ENCODE measurements at regions not wholly inside any gene's neighbourhood (a gene's known extent, or its start where the extent isn't known, plus 50 kb on each side); places are given as distances from the start of the nearest gene placed in this dataset.
A peak's percentile ranks its signal among the peaks of the same experiment; 100 is the strongest.

GRCh38 chr13:87078947-87079795 lies 592.0 kb upstream of the SLITRK5 start:
- in situ Hi-C loops (cut with HindIII; ENCODE audit: low pct_unique_long_range_greater_than_20kb, low sequenced_read_pairs) = no loop called here
- DNase-seq (ENCODE audit: low read depth, low spot score) = no peak

- in situ Hi-C loops (cut with HindIII; ENCODE audit: low pct_unique_long_range_greater_than_20kb, low sequenced_read_pairs) = no loop called here
- DNase-seq (ENCODE audit: low read depth, low spot score) = no peak
Observed at GRCh38 chr13:87080100-87080779, 590.9 kb upstream of the SLITRK5 start.

GRCh38 chr13:87084192-87084591 lies 587.0 kb upstream of the SLITRK5 start:
- in situ Hi-C loops (cut with HindIII; ENCODE audit: low pct_unique_long_range_greater_than_20kb, low sequenced_read_pairs) = no loop called here
- DNase-seq (ENCODE audit: low read depth, low spot score) = no peak

GRCh38 chr13:87087741-87088140 lies 583.4 kb upstream of the SLITRK5 start:
- DNase-seq (ENCODE audit: low read depth, low spot score) = no peak
- in situ Hi-C loops (cut with HindIII; ENCODE audit: low pct_unique_long_range_greater_than_20kb, low sequenced_read_pairs) = no loop called here

GRCh38 chr13:87089391-87089790 lies 581.8 kb upstream of the SLITRK5 start:
- in situ Hi-C loops (cut with HindIII; ENCODE audit: low pct_unique_long_range_greater_than_20kb, low sequenced_read_pairs) = no loop called here
- DNase-seq (ENCODE audit: low read depth, low spot score) = no peak

GRCh38 chr13:87093399-87093798 lies 577.8 kb upstream of the SLITRK5 start:
- no peak for DNase-seq (ENCODE audit: low read depth, low spot score)
- in situ Hi-C loops (cut with HindIII; ENCODE audit: low pct_unique_long_range_greater_than_20kb, low sequenced_read_pairs) = no loop called here

GRCh38 chr13:87094646-87095045 lies 576.5 kb upstream of the SLITRK5 start:
- in situ Hi-C loops (cut with HindIII; ENCODE audit: low pct_unique_long_range_greater_than_20kb, low sequenced_read_pairs) = no loop called here

GRCh38 chr13:87100431-87100830 lies 570.7 kb upstream of the SLITRK5 start:
- no peak for DNase-seq (ENCODE audit: low read depth, low spot score)
- in situ Hi-C loops (cut with HindIII; ENCODE audit: low pct_unique_long_range_greater_than_20kb, low sequenced_read_pairs) = no loop called here

More at GRCh38 chr13:87094646-87095045, 576.5 kb upstream of the SLITRK5 start:
- DNase-seq (ENCODE audit: low read depth, low spot score) = no peak

GRCh38 chr13:87107651-87108050 lies 563.5 kb upstream of the SLITRK5 start:
- no peak for DNase-seq (ENCODE audit: low read depth, low spot score)
- in situ Hi-C loops (cut with HindIII; ENCODE audit: low pct_unique_long_range_greater_than_20kb, low sequenced_read_pairs) = no loop called here

GRCh38 chr13:87120476-87120875 lies 550.7 kb upstream of the SLITRK5 start:
- in situ Hi-C loops (cut with HindIII; ENCODE audit: low pct_unique_long_range_greater_than_20kb, low sequenced_read_pairs) = no loop called here

GRCh38 chr13:87122551-87122950 lies 548.6 kb upstream of the SLITRK5 start:
- in situ Hi-C loops (cut with HindIII; ENCODE audit: low pct_unique_long_range_greater_than_20kb, low sequenced_read_pairs) = no loop called here
- no peak for DNase-seq (ENCODE audit: low read depth, low spot score)

More at GRCh38 chr13:87120476-87120875, 550.7 kb upstream of the SLITRK5 start:
- DNase-seq (ENCODE audit: low read depth, low spot score) = no peak

GRCh38 chr13:87123987-87124784 lies 547.0 kb upstream of the SLITRK5 start:
- peak; percentile 65 for DNase-seq (ENCODE audit: low read depth, low spot score)
- in situ Hi-C loops (cut with HindIII; ENCODE audit: low pct_unique_long_range_greater_than_20kb, low sequenced_read_pairs) = no loop called here

GRCh38 chr13:87124785-87125074 lies 546.4 kb upstream of the SLITRK5 start:
- DNase-seq (ENCODE audit: low read depth, low spot score) = no peak
- in situ Hi-C loops (cut with HindIII; ENCODE audit: low pct_unique_long_range_greater_than_20kb, low sequenced_read_pairs) = no loop called here

GRCh38 chr13:87128036-87128435 lies 543.1 kb upstream of the SLITRK5 start:
- DNase-seq (ENCODE audit: low read depth, low spot score) = no peak
- in situ Hi-C loops (cut with HindIII; ENCODE audit: low pct_unique_long_range_greater_than_20kb, low sequenced_read_pairs) = no loop called here

- in situ Hi-C loops (cut with HindIII; ENCODE audit: low pct_unique_long_range_greater_than_20kb, low sequenced_read_pairs) = no loop called here
- DNase-seq (ENCODE audit: low read depth, low spot score) = no peak
Observed at GRCh38 chr13:87128491-87128890, 542.7 kb upstream of the SLITRK5 start.

GRCh38 chr13:87129602-87130300 lies 541.4 kb upstream of the SLITRK5 start:
- no peak for DNase-seq (ENCODE audit: low read depth, low spot score)
- in situ Hi-C loops (cut with HindIII; ENCODE audit: low pct_unique_long_range_greater_than_20kb, low sequenced_read_pairs) = no loop called here

- DNase-seq (ENCODE audit: low read depth, low spot score) = no peak
- in situ Hi-C loops (cut with HindIII; ENCODE audit: low pct_unique_long_range_greater_than_20kb, low sequenced_read_pairs) = no loop called here
Observed at GRCh38 chr13:87130423-87130822, 540.7 kb upstream of the SLITRK5 start.

GRCh38 chr13:87131611-87132010 lies 539.6 kb upstream of the SLITRK5 start:
- in situ Hi-C loops (cut with HindIII; ENCODE audit: low pct_unique_long_range_greater_than_20kb, low sequenced_read_pairs) = no loop called here
- DNase-seq (ENCODE audit: low read depth, low spot score) = no peak
